T follicular helper cell (primary cell): ENCODE measurements at regions not wholly inside any gene's neighbourhood (a gene's known extent, or its start where the extent isn't known, plus 50 kb on each side); places are given as distances from the start of the nearest gene placed in this dataset.
"Not testable (repeated sequence)": the region's sequence is repeated elsewhere in the genome, so short reads cannot be mapped to it uniquely, and the experiment has no call there.

Experiments used
- DNase-seq: peaks from one replicate; pipeline ENCODE4 v3.0.0-alpha.2; 2020; ENCODE audit warnings: low read depth

- peak; percentile 5 for DNase-seq
These were observed 52.2 kb upstream of the MKI67 start for GRCh38 chr10:128178302-128178958.

- peak; percentile 6 for DNase-seq
These were observed 54.6 kb upstream of the MKI67 start for GRCh38 chr10:128180843-128181242.

- no peak for DNase-seq
These were observed 59.4 kb upstream of the MKI67 start for GRCh38 chr10:128185627-128186026.

- no peak for DNase-seq
These were observed 61.0 kb upstream of the MKI67 start for GRCh38 chr10:128186959-128187787.

GRCh38 chr10:128187788-128188185 is 61.6 kb upstream of the MKI67 start:
- no peak for DNase-seq

- no peak for DNase-seq
These were observed 63.0 kb upstream of the MKI67 start for GRCh38 chr10:128189176-128189575.

- no peak for DNase-seq
These were observed 65.6 kb upstream of the MKI67 start for GRCh38 chr10:128191847-128192246.

GRCh38 chr10:128201826-128202225 is 75.6 kb upstream of the MKI67 start:
- DNase-seq: not testable (repeated sequence)

- no peak for DNase-seq
These were observed 76.8 kb upstream of the MKI67 start for GRCh38 chr10:128203028-128203427.

- not testable (repeated sequence) for DNase-seq
These were observed 79.4 kb upstream of the MKI67 start for GRCh38 chr10:128205591-128205990.

- DNase-seq: no peak
These were observed 80.5 kb upstream of the MKI67 start for GRCh38 chr10:128206676-128207075.

- no peak for DNase-seq
These were observed 83.6 kb upstream of the MKI67 start for GRCh38 chr10:128209862-128210214.

- DNase-seq: peak; percentile 60
These were observed 84.2 kb upstream of the MKI67 start for GRCh38 chr10:128210215-128211063.

- no peak for DNase-seq
These were observed 84.9 kb upstream of the MKI67 start for GRCh38 chr10:128211064-128211504.

- DNase-seq: peak; percentile 69
These were observed 85.9 kb upstream of the MKI67 start for GRCh38 chr10:128211953-128212727.

GRCh38 chr10:128213156-128213555 is 86.9 kb upstream of the MKI67 start:
- DNase-seq: no peak

- no peak for DNase-seq
These were observed 89.5 kb upstream of the MKI67 start for GRCh38 chr10:128215733-128216132.

- DNase-seq: no peak
These were observed 90.9 kb upstream of the MKI67 start for GRCh38 chr10:128217136-128217535.

GRCh38 chr10:128218161-128218560 is 91.9 kb upstream of the MKI67 start:
- no peak for DNase-seq

- no peak for DNase-seq
These were observed 93.1 kb upstream of the MKI67 start for GRCh38 chr10:128219295-128219694.

- no peak for DNase-seq
These were observed 93.8 kb upstream of the MKI67 start for GRCh38 chr10:128220021-128220420.

GRCh38 chr10:128221117-128221516 is 94.9 kb upstream of the MKI67 start:
- DNase-seq: no peak
